MM.1S (cell line): ENCODE measurements at regions not wholly inside any gene's neighbourhood (a gene's known extent, or its start where the extent isn't known, plus 50 kb on each side); places are given as distances from the start of the nearest gene placed in this dataset.

Experiments used
- DNase-seq: peaks from one replicate; pipeline ENCODE4 v3.0.0-alpha.2; 2015
- H2AFZ ChIP-seq: fragments of 300-600 bp; sonication (generic); 2 replicates; pipeline ENCODE4 v1.6.0; 2016; ENCODE audit warnings: antibody characterized with exemption, low read length
- H3F3A ChIP-seq: fragments of 300-600 bp; sonication (generic); 2 replicates; pipeline ENCODE4 v1.6.1; 2016; ENCODE audit warnings: mild to moderate bottlenecking, antibody characterized with exemption, low read length, moderate library complexity, mixed read lengths; ENCODE audit not compliant: insufficient read depth
- H3K27ac ChIP-seq: fragments of 300-600 bp; sonication (generic); 2 replicates; pipeline ENCODE4 v1.5.1; 2016; ENCODE audit warnings: mild to moderate bottlenecking, low read length
- H3K27me3 ChIP-seq: fragments of 300-600 bp; sonication (generic); replicated peaks from 2 replicates; pipeline ENCODE4 v1.6.0; 2016; ENCODE audit warnings: low read length; ENCODE audit not compliant: insufficient read depth
- H3K36me3 ChIP-seq: fragments of 300-600 bp; sonication (generic); replicated peaks from 2 replicates; pipeline ENCODE4 v1.6.1; 2016; ENCODE audit warnings: mild to moderate bottlenecking, low read length, mixed read lengths; ENCODE audit not compliant: insufficient read depth
- H3K4me1 ChIP-seq: fragments of 300-600 bp; sonication (generic); 2 replicates; pipeline ENCODE4 v1.6.1; 2016; ENCODE audit warnings: low read length, mixed read lengths
- H3K4me2 ChIP-seq: fragments of 300-600 bp; sonication (generic); 2 replicates; pipeline ENCODE4 v1.6.0; 2016; ENCODE audit warnings: low read depth, low read length
- H3K4me3 ChIP-seq: fragments of 300-600 bp; sonication (generic); 2 replicates; pipeline ENCODE4 v1.5.1; 2016; ENCODE audit warnings: low read length, mixed read lengths
- H3K79me2 ChIP-seq: fragments of 300-600 bp; sonication (generic); 2 replicates; pipeline ENCODE4 v1.6.1; 2016; ENCODE audit warnings: mixed run types, low read length, mixed read lengths
- H3K9ac ChIP-seq: fragments of 300-600 bp; sonication (generic); 2 replicates; pipeline ENCODE4 v1.6.1; 2016; ENCODE audit warnings: low read length, mixed read lengths
- H3K9me2 ChIP-seq: fragments of 300-600 bp; sonication (generic); replicated peaks from 2 replicates; pipeline ENCODE4 v1.6.1; 2016; ENCODE audit warnings: mild to moderate bottlenecking, low read length, mixed read lengths; ENCODE audit not compliant: insufficient read depth
- H3K9me3 ChIP-seq: fragments of 300-600 bp; sonication (generic); replicated peaks from 2 replicates; pipeline ENCODE4 v1.6.1; 2016; ENCODE audit warnings: mild to moderate bottlenecking, low read length, mixed read lengths; ENCODE audit not compliant: insufficient read depth
- H4K20me1 ChIP-seq: fragments of 300-600 bp; sonication (generic); 2 replicates; pipeline ENCODE4 v1.6.1; 2016; ENCODE audit warnings: mild to moderate bottlenecking, low read length, moderate library complexity, mixed read lengths; ENCODE audit not compliant: insufficient read depth
- EZH2 ChIP-seq: fragments of 300-600 bp; sonication (generic); optimal IDR thresholded peaks from 2 replicates; pipeline ENCODE3; 2017; ENCODE audit warnings: low read depth, mild to moderate bottlenecking, antibody characterized with exemption, low read length, mixed read lengths
- EZH2phosphoT487 ChIP-seq: fragments of 300-600 bp; sonication (generic); IDR thresholded peaks from 2 replicates; pipeline ENCODE4 v1.6.1; 2018; ENCODE audit warnings: antibody characterized with exemption, low read length
- TF ChIP-seq, protein P1 (sequence below): fragments of 300-600 bp; sonication (generic); IDR thresholded peaks from 2 replicates; pipeline ENCODE4 v1.5.1; 2016; ENCODE audit warnings: antibody characterized with exemption, low read length, mixed read lengths

DNA sequence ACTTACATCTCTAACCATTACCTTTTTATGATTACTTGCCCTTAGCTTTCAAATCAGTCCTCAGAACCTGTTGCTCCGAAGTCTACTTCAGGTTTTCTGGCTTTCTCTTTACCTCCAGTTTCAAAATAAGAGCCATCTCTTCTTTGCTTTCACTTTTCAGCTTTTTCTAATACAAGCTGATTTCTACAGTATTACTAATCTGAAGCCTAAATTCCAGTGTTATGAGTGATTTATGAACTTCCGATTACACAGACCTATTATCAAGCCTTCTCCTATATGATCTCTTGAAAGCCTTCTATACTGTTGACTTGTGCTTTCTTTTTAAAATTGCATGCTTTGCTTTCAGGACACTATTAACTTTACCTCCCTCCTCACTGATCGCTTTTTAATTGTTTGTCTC is 1307.8 kb upstream of the CELF2 start:
- no peaks in the 10 kb centered on the region for H3K36me3 ChIP-seq
- H3K79me2 ChIP-seq = no peaks in the 10 kb centered on the region
- no peaks in the 10 kb centered on the region for H3K9me3 ChIP-seq
- no peak for TF ChIP-seq EZH2phosphoT487
- TF ChIP-seq, protein P1, sequence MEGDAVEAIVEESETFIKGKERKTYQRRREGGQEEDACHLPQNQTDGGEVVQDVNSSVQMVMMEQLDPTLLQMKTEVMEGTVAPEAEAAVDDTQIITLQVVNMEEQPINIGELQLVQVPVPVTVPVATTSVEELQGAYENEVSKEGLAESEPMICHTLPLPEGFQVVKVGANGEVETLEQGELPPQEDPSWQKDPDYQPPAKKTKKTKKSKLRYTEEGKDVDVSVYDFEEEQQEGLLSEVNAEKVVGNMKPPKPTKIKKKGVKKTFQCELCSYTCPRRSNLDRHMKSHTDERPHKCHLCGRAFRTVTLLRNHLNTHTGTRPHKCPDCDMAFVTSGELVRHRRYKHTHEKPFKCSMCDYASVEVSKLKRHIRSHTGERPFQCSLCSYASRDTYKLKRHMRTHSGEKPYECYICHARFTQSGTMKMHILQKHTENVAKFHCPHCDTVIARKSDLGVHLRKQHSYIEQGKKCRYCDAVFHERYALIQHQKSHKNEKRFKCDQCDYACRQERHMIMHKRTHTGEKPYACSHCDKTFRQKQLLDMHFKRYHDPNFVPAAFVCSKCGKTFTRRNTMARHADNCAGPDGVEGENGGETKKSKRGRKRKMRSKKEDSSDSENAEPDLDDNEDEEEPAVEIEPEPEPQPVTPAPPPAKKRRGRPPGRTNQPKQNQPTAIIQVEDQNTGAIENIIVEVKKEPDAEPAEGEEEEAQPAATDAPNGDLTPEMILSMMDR = no peak
- TF ChIP-seq EZH2 = no peak
- H3K9me2 ChIP-seq = no peaks in the 10 kb centered on the region
- H3K4me3 ChIP-seq = no peak overlapping the region
- H3K27me3 ChIP-seq = no peaks in the 10 kb centered on the region
- H3K9ac ChIP-seq = no peak overlapping the region
- no peaks in the 10 kb centered on the region for H4K20me1 ChIP-seq
- no peaks in the 10 kb centered on the region for H3F3A ChIP-seq
- peak; percentile 18 for DNase-seq
- H3K27ac ChIP-seq = no peak overlapping the region
- peak overlapping the region; percentile 21; the same call in 1 of the 2 replicates for H2AFZ ChIP-seq
- peaks cover 5% of the 10 kb centered on the region; the same call in 1 of the 2 replicates for H3K4me1 ChIP-seq
- peak overlapping the region; percentile 42; the same call in 1 of the 2 replicates for H3K4me2 ChIP-seq

- Histone ChIP-seq H3K27me3 (no peaks in the 10 kb centered on the region), H4K20me1 (no peaks in the 10 kb centered on the region), H3K27ac (no peak overlapping the region), H3F3A (no peaks in the 10 kb centered on the region), H3K9me3 (no peaks in the 10 kb centered on the region), H3K9me2 (no peaks in the 10 kb centered on the region), H3K4me1 (peaks cover 5% of the 10 kb centered on the region; the same call in 1 of the 2 replicates), H3K79me2 (no peaks in the 10 kb centered on the region), H3K9ac (no peak overlapping the region), H3K4me2 (no peak overlapping the region), H3K4me3 (no peak overlapping the region), H2AFZ (no peak overlapping the region), H3K36me3 (no peaks in the 10 kb centered on the region)
- TF ChIP-seq EZH2 = no peak
- DNase-seq = no peak
Measured at GRCh38 chr10:9712393-9712792, 1305.3 kb upstream of the CELF2 start.

DNA sequence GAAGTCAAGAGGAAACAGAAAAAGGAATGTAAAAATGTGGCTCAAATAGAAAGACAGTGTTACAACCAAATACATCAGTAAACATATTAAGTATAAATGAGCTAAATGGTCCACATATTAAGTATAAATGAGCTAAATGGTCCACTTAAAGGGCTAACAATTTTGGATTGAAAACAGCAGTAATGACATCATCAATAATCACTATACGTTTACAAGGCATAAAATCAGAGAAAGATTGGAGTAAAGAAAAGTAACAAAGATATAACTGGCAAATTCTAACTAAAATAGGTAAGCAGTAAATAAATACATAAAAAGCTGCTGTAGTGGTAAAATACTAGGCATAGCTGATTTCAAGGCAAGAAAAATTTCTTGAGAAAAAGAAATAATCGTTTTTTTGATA is 1298.4 kb upstream of the CELF2 start:
- Histone ChIP-seq H3K4me2 (no peak overlapping the region), H3K27ac (no peak overlapping the region), H4K20me1 (no peaks in the 10 kb centered on the region), H3K79me2 (no peaks in the 10 kb centered on the region), H3K36me3 (no peaks in the 10 kb centered on the region), H3K27me3 (no peaks in the 10 kb centered on the region), H3F3A (no peaks in the 10 kb centered on the region), H3K9me2 (no peaks in the 10 kb centered on the region), H2AFZ (no peak overlapping the region), H3K9me3 (no peaks in the 10 kb centered on the region), H3K4me3 (no peak overlapping the region), H3K4me1 (no peaks in the 10 kb centered on the region), H3K9ac (no peak overlapping the region)
- DNase-seq = no peak
- TF ChIP-seq, protein P1 = no peak
- no peak for TF ChIP-seq EZH2phosphoT487
- TF ChIP-seq EZH2 = no peak

DNA sequence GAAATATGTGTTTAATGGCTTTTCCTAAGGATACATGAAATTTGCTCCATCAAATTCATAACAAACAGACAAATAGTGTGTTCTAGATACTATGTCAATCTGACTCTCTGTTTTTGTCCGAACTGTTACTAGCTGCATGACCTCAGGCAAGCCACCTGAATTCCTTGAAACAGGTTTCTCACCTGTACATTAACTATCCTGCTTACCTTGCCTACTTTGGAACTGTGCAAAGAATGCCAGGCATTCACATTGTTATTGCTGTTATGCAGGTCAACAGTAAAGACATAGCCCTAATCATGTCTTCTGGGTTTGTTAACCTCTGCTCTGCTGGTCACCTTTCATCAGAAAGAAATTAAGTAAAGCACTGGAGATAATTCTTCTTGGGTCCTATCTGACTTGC is 1283.9 kb upstream of the CELF2 start:
- H3K4me2 ChIP-seq = no peak overlapping the region
- H3K36me3 ChIP-seq = no peaks in the 10 kb centered on the region
- no peaks in the 10 kb centered on the region for H3K27me3 ChIP-seq
- no peak overlapping the region for H3K9ac ChIP-seq
- H3K4me3 ChIP-seq = no peak overlapping the region
- TF ChIP-seq EZH2phosphoT487 = no peak
- TF ChIP-seq, protein P1 = no peak
- TF ChIP-seq EZH2 = no peak
- H3K79me2 ChIP-seq = no peaks in the 10 kb centered on the region
- no peaks in the 10 kb centered on the region for H3K4me1 ChIP-seq
- no peak overlapping the region for H2AFZ ChIP-seq
- no peak for DNase-seq
- H3K9me3 ChIP-seq = no peaks in the 10 kb centered on the region
- no peak overlapping the region for H3K27ac ChIP-seq
- no peaks in the 10 kb centered on the region for H3F3A ChIP-seq
- H4K20me1 ChIP-seq = no peaks in the 10 kb centered on the region
- H3K9me2 ChIP-seq = no peaks in the 10 kb centered on the region
